ENCODE measurements at regions not wholly inside any gene's neighbourhood (a gene's known extent, or its start where the extent isn't known, plus 50 kb on each side); places are given as distances from the start of the nearest gene placed in this dataset.

- no peak for DNase-seq (ENCODE audit: low read depth)
- TF ChIP-seq CTCF (IDR thresholded peaks at IDR 0.05; ENCODE audit: low read depth, low read length, missing control alignments) = no peak
- H3K4me3 ChIP-seq (ENCODE audit: low read depth, low read length) = no peak overlapping the region
- in situ Hi-C loops (cut with HindIII; ENCODE audit: low sequenced_read_pairs) = no loop called here
These were observed 114.5 kb upstream of the LPAR1 start for GRCh38 chr9:111152614-111153406.

GRCh38 chr9:111151537-111151936, 113.3 kb upstream of the LPAR1 start:
- in situ Hi-C loops (cut with HindIII; ENCODE audit: low sequenced_read_pairs) = no loop called here
- DNase-seq (ENCODE audit: low read depth) = no peak
- no peak for TF ChIP-seq CTCF (IDR thresholded peaks at IDR 0.05; ENCODE audit: low read depth, low read length, missing control alignments)
- H3K4me3 ChIP-seq (ENCODE audit: low read depth, low read length) = no peak overlapping the region

- DNase-seq (ENCODE audit: low read depth) = no peak
- in situ Hi-C loops (cut with HindIII; ENCODE audit: low sequenced_read_pairs) = no loop called here
These were observed 111.9 kb upstream of the LPAR1 start for GRCh38 chr9:111150181-111150580.

GRCh38 chr9:111149018-111149759, 110.9 kb upstream of the LPAR1 start:
- in situ Hi-C loops (cut with HindIII; ENCODE audit: low sequenced_read_pairs) = no loop called here
- no peak for DNase-seq (ENCODE audit: low read depth)
- TF ChIP-seq CTCF (IDR thresholded peaks at IDR 0.05; ENCODE audit: low read depth, low read length, missing control alignments) = no peak
- H3K4me3 ChIP-seq (ENCODE audit: low read depth, low read length) = no peak overlapping the region

More at GRCh38 chr9:111150181-111150580, 111.9 kb upstream of the LPAR1 start:
- H3K4me3 ChIP-seq (ENCODE audit: low read depth, low read length) = no peak overlapping the region
- TF ChIP-seq CTCF (IDR thresholded peaks at IDR 0.05; ENCODE audit: low read depth, low read length, missing control alignments) = no peak

GRCh38 chr9:111148052-111149017, 110.1 kb upstream of the LPAR1 start:
- in situ Hi-C loops (cut with HindIII; ENCODE audit: low sequenced_read_pairs) = no loop called here
- no peak overlapping the region for H3K4me3 ChIP-seq (ENCODE audit: low read depth, low read length)
- DNase-seq (ENCODE audit: low read depth) = no peak

More at GRCh38 chr9:111148052-111149017, 110.1 kb upstream of the LPAR1 start:
- TF ChIP-seq CTCF (IDR thresholded peaks at IDR 0.05; ENCODE audit: low read depth, low read length, missing control alignments) = no peak

All from astrocyte of the cerebellum (primary cell).